NCI-H128 (cell line): ENCODE measurements at regions not wholly inside any gene's neighbourhood (a gene's known extent, or its start where the extent isn't known, plus 50 kb on each side); places are given as distances from the start of the nearest gene placed in this dataset.
"Not testable (repeated sequence)": the region's sequence is repeated elsewhere in the genome, so short reads cannot be mapped to it uniquely, and the experiment has no call there.

Experiments used
- DNase-seq: peaks from one replicate; lab custom pipeline; 2025; ENCODE audit not compliant: unreplicated experiment; lab: John Stamatoyannopoulos, UW

GRCh38 chr13:80945328-80945727, 604.4 kb upstream of the SPRY2 start:
- no peak for DNase-seq

- DNase-seq = no peak
Observed at GRCh38 chr13:80939581-80939980, 598.7 kb upstream of the SPRY2 start.

GRCh38 chr13:80931766-80932165, 590.8 kb upstream of the SPRY2 start:
- DNase-seq = no peak

GRCh38 chr13:80931118-80931517, 590.2 kb upstream of the SPRY2 start:
- DNase-seq = no peak

- no peak for DNase-seq
Observed at GRCh38 chr13:80928241-80928640, 587.3 kb upstream of the SPRY2 start.

- not testable (repeated sequence) for DNase-seq
Observed at GRCh38 chr13:80926024-80926423, 585.1 kb upstream of the SPRY2 start.

- DNase-seq = no peak
Observed at GRCh38 chr13:80924596-80924995, 583.7 kb upstream of the SPRY2 start.

- no peak for DNase-seq
Observed at GRCh38 chr13:80923907-80924306, 583.0 kb upstream of the SPRY2 start.

GRCh38 chr13:80921971-80922370, 581.0 kb upstream of the SPRY2 start:
- no peak for DNase-seq

- DNase-seq = no peak
Observed at GRCh38 chr13:80921541-80921940, 580.6 kb upstream of the SPRY2 start.

GRCh38 chr13:80906860-80907259, 565.9 kb upstream of the SPRY2 start:
- DNase-seq = no peak

GRCh38 chr13:80904386-80904785, 563.5 kb upstream of the SPRY2 start:
- no peak for DNase-seq

- DNase-seq = no peak
Observed at GRCh38 chr13:80903911-80904310, 563.0 kb upstream of the SPRY2 start.

GRCh38 chr13:80901530-80901929, 560.6 kb upstream of the SPRY2 start:
- no peak for DNase-seq

- no peak for DNase-seq
Observed at GRCh38 chr13:80901111-80901510, 560.2 kb upstream of the SPRY2 start.

- no peak for DNase-seq
Observed at GRCh38 chr13:80900561-80900960, 559.6 kb upstream of the SPRY2 start.

GRCh38 chr13:80897641-80898040, 556.7 kb upstream of the SPRY2 start:
- not testable (repeated sequence) for DNase-seq

GRCh38 chr13:80894917-80895316, 554.0 kb upstream of the SPRY2 start:
- DNase-seq = no peak

GRCh38 chr13:80889829-80890228, 548.9 kb upstream of the SPRY2 start:
- no peak for DNase-seq

GRCh38 chr13:80888390-80888789, 547.5 kb upstream of the SPRY2 start:
- DNase-seq = no peak

GRCh38 chr13:80884056-80884785, 543.3 kb upstream of the SPRY2 start:
- no peak for DNase-seq

GRCh38 chr13:80883545-80883944, 542.6 kb upstream of the SPRY2 start:
- DNase-seq = no peak

GRCh38 chr13:80881942-80882445, 541.1 kb upstream of the SPRY2 start:
- DNase-seq = no peak
